Ascending aorta (tissue), 2 donors: ENCODE measurements at regions not wholly inside any gene's neighbourhood (a gene's known extent, or its start where the extent isn't known, plus 50 kb on each side); places are given as distances from the start of the nearest gene placed in this dataset.

ENCODE experiments used
- DNase-seq, 2 donors: peaks; one replicate each; pipeline ENCODE4 v3.0.0-alpha.2; 2019; ENCODE audit warnings: low spot score in 2 of 2
- H3K27ac ChIP-seq, 2 donors: fragments of 200-600 bp; sonication (generic); one replicate each; pipeline ENCODE4 v1.5.1; 2016 to 2017; ENCODE audit warnings: mild to moderate bottlenecking in 1 of 2
- H3K27me3 ChIP-seq: fragments of 200-600 bp; sonication (generic); one replicate; pipeline ENCODE4 v1.5.1; 2017
- H3K36me3 ChIP-seq, 2 donors: fragments of 200-600 bp; sonication (generic); one replicate each; pipeline ENCODE4 v1.5.1; 2016
- H3K4me1 ChIP-seq, 2 donors: fragments of 200-600 bp; sonication (generic); one replicate each; pipeline ENCODE4 v1.5.1; 2016 to 2017; ENCODE audit warnings: mild to moderate bottlenecking in 1 of 2
- H3K4me3 ChIP-seq, 2 donors: fragments of 200-600 bp; sonication (generic); one replicate each; pipeline ENCODE4 v1.5.1; 2016 to 2017; ENCODE audit warnings: mild to moderate bottlenecking in 1 of 2
- H3K9me3 ChIP-seq, 2 donors: fragments of 200-600 bp; sonication (generic); one replicate each; pipeline ENCODE4 v1.5.1; 2016
- intact Hi-C: fragments of 100-400 bp; cut with DNase I; formaldehyde crosslinking; loops from one replicate; pipeline ENCODE4 v1.15.1; 2023
- TF ChIP-seq, protein P1 (sequence below), 3 experiments: fragments of 200-600 bp in 2 of 3; fragments of 450-650 bp in 1 of 3; sonication (generic) in 2 of 3; IDR thresholded peaks; one replicate each; pipeline ENCODE4 v1.5.1; 2016 to 2019; ENCODE audit warnings: antibody characterized with exemption in 3 of 3, mild to moderate bottlenecking in 1 of 3, moderate library complexity in 1 of 3

DNA sequence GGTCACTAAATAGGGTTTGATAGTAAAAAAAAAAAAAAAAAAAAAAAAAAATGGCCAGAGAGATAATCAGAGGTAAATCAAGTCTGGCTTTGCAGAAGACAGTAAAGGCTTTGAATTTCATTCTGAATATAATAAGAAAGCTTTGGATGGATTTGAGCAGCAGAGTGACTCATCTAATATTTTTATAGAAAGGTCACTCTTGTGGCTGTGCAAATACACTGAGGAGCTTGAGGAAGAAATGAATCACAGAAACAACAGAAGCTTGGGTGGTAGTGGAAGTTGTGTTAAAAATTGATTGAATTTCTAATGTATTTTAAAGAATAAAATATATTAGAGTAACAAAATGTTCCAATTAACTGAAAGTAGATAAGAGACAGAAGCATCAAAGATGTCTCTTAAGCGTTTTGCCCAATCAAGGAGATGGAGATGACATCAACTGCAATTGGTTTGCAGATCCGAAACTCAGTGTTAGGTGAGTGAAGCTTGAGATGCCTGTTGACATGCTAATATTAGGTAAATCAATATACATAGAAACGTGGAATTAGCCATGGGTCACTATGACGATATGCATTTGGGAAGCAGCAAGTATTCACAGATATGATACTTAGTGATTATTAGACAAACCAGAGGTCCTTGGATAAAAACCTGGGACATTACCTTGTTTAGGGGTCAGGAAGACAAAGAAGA, 280.5 kb downstream of the GPM6A start:
- no peaks in the 10 kb centered on the region for H3K9me3 ChIP-seq
- no peak overlapping the region for H3K4me3 ChIP-seq
- no peak for DNase-seq
- TF ChIP-seq, protein P1, sequence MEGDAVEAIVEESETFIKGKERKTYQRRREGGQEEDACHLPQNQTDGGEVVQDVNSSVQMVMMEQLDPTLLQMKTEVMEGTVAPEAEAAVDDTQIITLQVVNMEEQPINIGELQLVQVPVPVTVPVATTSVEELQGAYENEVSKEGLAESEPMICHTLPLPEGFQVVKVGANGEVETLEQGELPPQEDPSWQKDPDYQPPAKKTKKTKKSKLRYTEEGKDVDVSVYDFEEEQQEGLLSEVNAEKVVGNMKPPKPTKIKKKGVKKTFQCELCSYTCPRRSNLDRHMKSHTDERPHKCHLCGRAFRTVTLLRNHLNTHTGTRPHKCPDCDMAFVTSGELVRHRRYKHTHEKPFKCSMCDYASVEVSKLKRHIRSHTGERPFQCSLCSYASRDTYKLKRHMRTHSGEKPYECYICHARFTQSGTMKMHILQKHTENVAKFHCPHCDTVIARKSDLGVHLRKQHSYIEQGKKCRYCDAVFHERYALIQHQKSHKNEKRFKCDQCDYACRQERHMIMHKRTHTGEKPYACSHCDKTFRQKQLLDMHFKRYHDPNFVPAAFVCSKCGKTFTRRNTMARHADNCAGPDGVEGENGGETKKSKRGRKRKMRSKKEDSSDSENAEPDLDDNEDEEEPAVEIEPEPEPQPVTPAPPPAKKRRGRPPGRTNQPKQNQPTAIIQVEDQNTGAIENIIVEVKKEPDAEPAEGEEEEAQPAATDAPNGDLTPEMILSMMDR (IDR thresholded peaks at IDR 0.05): no peak
- H3K4me1 ChIP-seq: no peaks in the 10 kb centered on the region
- H3K36me3 ChIP-seq: no peaks in the 10 kb centered on the region
- H3K27me3 ChIP-seq: no peaks in the 10 kb centered on the region
- H3K27ac ChIP-seq: no peak overlapping the region
- intact Hi-C loops: no loop called here

DNA sequence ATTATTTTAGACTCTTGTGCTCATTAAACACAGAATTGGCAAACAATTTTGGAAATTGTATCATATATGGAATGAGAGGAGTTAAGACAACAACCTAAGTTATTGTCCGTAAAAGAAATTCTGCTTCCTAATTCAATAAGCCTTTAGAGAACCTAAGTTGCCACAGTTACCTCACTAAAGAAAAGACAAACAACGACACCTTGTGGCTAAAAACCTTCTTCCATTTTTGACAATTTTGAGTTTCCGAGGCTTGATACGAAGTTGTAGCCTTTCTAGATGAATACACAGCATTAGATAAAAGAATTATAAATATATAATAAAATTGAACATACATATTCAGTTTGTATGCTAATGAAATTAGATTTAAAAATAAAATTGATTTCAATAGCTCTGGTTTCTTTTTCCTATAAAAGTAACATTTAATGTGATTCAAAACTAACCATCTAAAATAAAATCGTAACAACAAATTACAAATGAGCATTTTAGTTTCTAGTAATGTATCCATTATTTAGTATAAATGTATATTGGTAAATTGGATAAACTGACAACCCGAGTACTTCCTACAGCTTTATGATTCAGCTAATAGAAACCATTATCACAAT, 275.1 kb downstream of the GPM6A start:
- DNase-seq: no peak
- no peak overlapping the region for H3K4me3 ChIP-seq
- intact Hi-C loops: loop anchor here (5.0 kb wide), 1 partner anchor 1170 kb away; no protein-coding TSS in a partner anchor
- H3K9me3 ChIP-seq: no peaks in the 10 kb centered on the region
- no peaks in the 10 kb centered on the region for H3K4me1 ChIP-seq
- H3K27me3 ChIP-seq: no peaks in the 10 kb centered on the region
- TF ChIP-seq, protein P1 (IDR thresholded peaks at IDR 0.05): peak; percentile 15 to 57 (median 41)
- no peak overlapping the region for H3K27ac ChIP-seq
- no peaks in the 10 kb centered on the region for H3K36me3 ChIP-seq

DNA sequence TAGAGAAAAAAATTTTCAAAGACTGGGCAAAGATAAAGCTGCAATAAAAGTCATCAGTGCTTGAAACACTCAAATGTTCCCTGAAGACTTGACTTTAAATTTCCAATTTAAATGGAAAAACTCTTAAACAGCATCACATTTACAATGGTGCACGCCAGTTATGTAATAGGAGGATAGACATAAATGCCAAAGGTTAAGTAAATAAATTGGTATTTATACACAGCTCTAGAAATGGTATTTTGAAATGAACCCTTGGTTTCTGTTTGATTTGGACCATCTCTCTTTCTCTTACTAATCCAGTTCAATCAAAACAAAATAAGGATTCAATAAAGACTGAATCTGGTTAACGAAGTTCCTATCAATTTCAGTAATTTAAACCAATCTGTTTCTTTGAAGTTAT, 272.6 kb downstream of the GPM6A start:
- Histone ChIP-seq H3K9me3 (no peaks in the 10 kb centered on the region), H3K4me3 (no peak overlapping the region), H3K36me3 (no peaks in the 10 kb centered on the region), H3K4me1 (no peaks in the 10 kb centered on the region), H3K27ac (no peak overlapping the region), H3K27me3 (no peaks in the 10 kb centered on the region)
- intact Hi-C loops: loop anchor here (2.0 to 5.0 kb wide), 2 partner anchors 775 to 1172 kb away; no protein-coding TSS in a partner anchor
- TF ChIP-seq, protein P1 (IDR thresholded peaks at IDR 0.05): no peak
- DNase-seq: no peak

DNA sequence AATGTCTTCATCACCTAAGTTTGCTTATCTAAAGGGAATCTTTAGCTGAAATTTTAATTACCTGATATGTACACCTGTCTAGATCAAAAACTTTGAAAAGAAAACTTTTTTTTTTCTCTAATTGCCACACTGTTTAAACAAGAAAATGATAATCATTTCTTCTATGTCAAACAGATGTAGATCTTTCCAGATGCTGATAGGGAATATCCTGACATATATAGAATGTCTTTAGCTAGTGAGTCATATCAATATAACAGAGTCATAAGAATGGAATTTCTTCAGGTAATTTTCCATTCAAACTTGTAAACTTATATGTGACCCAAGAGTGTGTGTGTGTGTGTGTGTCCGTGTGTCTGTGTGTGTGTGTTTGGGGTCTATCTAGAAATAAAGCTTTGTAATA, 271.9 kb downstream of the GPM6A start:
- Histone ChIP-seq H3K9me3 (no peaks in the 10 kb centered on the region), H3K4me3 (no peak overlapping the region), H3K36me3 (no peaks in the 10 kb centered on the region), H3K27ac (no peak overlapping the region), H3K4me1 (no peaks in the 10 kb centered on the region), H3K27me3 (no peaks in the 10 kb centered on the region)
- intact Hi-C loops: no loop called here
- no peak for DNase-seq
- TF ChIP-seq, protein P1 (IDR thresholded peaks at IDR 0.05): no peak

DNA sequence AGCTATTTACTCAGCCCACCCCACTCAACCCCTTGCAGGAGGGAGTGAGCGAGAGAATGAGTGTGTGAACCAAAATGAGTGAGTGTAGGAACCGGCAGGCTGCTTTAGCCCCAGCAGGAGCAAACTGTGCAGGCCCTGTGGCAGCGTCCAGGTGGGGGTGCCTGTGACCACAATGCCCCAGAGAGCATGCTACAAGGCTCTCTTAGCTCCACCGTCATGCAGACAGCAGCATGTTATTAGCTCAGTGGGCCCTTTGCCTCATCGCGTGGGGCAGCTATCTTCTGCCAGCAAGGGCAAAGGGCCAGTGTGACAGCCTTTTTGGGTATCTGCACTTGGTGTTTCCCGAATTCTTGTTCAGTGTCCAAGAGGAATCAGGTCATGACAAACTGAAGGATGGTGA, 271.3 kb downstream of the GPM6A start:
- intact Hi-C loops: no loop called here
- DNase-seq: no peak
- no peaks in the 10 kb centered on the region for H3K4me1 ChIP-seq
- no peaks in the 10 kb centered on the region for H3K27me3 ChIP-seq
- H3K9me3 ChIP-seq: no peaks in the 10 kb centered on the region
- H3K4me3 ChIP-seq: no peak overlapping the region
- TF ChIP-seq, protein P1 (IDR thresholded peaks at IDR 0.05): no peak
- no peak overlapping the region for H3K27ac ChIP-seq
- H3K36me3 ChIP-seq: no peaks in the 10 kb centered on the region
